Breast epithelium (tissue), 3 donors: ENCODE measurements at regions not wholly inside any gene's neighbourhood (a gene's known extent, or its start where the extent isn't known, plus 50 kb on each side); places are given as distances from the start of the nearest gene placed in this dataset.

ENCODE experiments used
- POLR2A ChIP-seq: fragments of 450-650 bp; IDR thresholded peaks from one replicate; pipeline ENCODE4 v1.6.1; 2016; ENCODE audit warnings: antibody characterized with exemption, mild to moderate bottlenecking, moderate library complexity
- TF ChIP-seq, protein P1 (sequence below), 3 donors: fragments of 450-650 bp; IDR thresholded peaks; one replicate each; pipeline ENCODE4 v1.5.1; 2016 to 2017; ENCODE audit warnings: antibody characterized with exemption in 3 of 3, mild to moderate bottlenecking in 3 of 3, moderate library complexity in 3 of 3

GRCh38 chrX:123807835-123808416 lies 51.9 kb upstream of the XIAP start:
- TF ChIP-seq, protein P1, sequence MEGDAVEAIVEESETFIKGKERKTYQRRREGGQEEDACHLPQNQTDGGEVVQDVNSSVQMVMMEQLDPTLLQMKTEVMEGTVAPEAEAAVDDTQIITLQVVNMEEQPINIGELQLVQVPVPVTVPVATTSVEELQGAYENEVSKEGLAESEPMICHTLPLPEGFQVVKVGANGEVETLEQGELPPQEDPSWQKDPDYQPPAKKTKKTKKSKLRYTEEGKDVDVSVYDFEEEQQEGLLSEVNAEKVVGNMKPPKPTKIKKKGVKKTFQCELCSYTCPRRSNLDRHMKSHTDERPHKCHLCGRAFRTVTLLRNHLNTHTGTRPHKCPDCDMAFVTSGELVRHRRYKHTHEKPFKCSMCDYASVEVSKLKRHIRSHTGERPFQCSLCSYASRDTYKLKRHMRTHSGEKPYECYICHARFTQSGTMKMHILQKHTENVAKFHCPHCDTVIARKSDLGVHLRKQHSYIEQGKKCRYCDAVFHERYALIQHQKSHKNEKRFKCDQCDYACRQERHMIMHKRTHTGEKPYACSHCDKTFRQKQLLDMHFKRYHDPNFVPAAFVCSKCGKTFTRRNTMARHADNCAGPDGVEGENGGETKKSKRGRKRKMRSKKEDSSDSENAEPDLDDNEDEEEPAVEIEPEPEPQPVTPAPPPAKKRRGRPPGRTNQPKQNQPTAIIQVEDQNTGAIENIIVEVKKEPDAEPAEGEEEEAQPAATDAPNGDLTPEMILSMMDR (IDR thresholded peaks at IDR 0.05) = no peak
- TF ChIP-seq POLR2A = no peak
